Right renal cortex interstitium (tissue), 3 donors: ENCODE measurements at regions not wholly inside any gene's neighbourhood (a gene's known extent, or its start where the extent isn't known, plus 50 kb on each side); places are given as distances from the start of the nearest gene placed in this dataset.

Source experiments
- DNase-seq, 3 donors: peaks; one replicate each; pipeline ENCODE4 v3.0.0-alpha.2; 2013; ENCODE audit warnings: low read depth in 3 of 3, low spot score in 2 of 3

DNA sequence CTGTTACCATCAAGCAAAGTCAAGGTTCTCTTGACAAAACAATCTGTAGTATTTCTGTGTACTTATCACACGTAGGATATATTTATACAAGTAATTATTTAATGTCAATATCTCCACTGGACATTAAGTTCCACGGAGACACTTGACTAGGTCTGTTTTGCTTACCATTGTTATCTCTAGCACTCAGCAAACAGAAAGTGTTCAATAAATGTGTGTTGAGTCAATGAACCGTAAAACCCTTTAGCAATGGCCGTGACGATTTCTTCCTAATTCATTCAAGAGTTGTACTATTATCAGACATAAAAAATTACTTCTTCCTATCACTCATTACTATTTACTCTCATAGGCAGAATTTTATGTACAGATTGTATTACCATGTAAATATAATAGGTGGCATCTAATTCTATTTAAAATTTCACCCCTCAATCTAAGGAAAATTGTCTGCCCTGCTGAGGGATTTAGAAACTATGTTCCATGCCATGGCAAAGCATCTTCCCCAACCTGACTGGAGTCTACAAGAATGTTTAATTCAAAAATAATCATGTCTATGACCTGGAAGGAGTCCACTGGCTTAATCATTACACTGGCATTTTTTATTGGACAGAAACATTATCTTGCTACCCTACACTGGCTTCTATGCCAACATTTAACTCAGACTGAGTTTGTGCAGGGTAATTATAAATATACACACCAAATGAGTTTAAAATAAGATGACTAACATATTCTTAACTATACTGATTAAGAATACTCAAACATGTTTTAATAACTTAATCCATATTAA lies 301.9 kb downstream of the ZEB2 start:
- no peak for DNase-seq

DNA sequence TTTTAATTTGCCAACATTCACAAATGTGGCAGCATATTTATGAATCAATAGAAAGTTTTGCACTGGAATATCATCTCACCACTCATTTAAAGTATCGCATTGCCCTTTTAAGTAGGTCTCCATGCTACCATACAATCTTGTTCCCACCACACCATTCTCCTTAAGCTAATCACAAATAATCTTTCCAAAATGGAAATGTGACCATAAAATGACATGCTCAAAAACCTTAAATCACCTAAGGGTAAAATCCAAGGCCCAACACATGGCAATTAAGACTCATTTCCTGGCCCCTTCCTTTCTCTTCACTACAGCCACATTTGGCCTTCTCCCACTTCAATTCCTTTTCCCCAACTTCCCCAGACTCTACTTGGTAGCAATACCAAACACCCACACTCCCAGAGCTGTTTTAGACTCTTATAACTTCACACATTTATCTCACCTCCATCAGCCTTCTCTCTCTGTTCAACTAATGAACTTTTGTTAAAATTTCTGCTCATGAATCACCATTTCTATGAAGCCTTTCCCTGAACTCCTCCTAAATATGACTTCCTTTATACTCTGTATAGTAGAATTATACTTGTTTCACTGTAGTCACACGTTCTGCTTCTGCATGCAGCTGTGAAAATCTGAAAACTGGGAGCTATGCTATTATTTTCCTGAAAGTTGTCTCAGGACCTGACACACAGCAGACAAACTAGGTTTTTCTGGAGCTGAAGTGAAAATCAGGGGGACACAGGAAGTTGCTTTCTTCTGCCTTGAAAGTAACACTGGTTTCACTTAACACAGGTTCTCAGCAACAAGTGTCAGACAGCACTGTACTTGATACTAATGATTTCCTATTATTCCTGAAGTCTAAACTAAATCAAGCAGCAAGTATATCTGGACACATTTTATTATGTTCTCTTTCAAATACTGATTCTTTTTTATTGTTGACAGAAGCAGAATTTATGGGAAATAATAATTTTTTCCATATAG lies 303.9 kb downstream of the ZEB2 start:
- no peak for DNase-seq

DNA sequence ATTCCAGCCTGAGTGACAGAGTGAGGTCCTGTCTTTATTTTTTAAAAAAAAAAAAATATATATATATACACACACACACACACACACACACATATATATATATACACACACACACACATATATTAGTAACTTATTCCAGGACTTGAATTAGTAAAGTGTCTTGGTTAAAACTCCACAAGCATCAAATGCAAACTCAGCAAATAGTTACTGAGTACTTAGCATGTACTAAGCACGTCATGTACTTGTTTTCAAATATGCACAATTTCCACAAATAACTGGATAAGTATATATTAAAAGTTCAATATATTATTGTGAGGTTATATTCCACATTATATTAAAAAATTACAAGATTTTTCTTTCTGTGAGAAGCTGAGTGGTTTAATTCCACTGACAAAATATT lies 304.7 kb downstream of the ZEB2 start:
- DNase-seq, result no peak

DNA sequence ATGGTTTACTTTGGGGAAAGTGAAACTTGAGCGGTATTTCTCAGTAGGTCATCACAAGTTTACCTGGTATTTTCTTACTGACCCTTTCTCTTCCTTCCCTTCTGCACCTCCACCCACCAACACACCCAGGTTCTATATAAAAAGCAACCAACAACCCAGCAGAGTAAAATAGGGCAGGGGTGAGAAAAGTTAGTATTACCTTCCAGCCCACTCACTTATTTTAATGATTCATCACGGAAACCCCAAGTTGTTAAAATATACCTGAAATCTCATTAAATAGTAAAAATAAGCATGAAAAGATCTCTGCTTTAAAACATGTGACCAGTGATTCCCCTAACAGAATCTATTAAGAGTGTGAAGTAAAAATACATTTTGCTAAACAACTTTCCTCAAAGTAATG lies 306.1 kb downstream of the ZEB2 start:
- no peak for DNase-seq

DNA sequence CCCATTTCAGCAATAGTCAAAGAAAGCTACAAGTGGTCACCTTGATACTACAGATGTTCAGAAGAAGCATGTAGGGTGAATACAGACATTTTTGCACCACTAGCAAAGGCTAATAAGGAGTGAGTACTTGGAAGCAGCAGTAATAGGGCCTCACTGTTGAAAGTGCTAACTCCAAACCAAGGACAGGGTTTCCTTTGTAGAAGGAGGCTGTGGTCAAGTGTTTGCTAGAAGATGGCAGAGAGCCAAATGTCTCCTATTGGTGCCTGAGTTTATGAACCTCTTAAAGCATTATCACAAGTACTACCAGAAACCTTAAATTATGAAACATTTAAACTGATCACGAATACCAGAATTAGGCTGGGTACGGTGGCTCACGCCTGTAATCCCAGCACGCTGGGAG lies 308.1 kb downstream of the ZEB2 start:
- no peak for DNase-seq

DNA sequence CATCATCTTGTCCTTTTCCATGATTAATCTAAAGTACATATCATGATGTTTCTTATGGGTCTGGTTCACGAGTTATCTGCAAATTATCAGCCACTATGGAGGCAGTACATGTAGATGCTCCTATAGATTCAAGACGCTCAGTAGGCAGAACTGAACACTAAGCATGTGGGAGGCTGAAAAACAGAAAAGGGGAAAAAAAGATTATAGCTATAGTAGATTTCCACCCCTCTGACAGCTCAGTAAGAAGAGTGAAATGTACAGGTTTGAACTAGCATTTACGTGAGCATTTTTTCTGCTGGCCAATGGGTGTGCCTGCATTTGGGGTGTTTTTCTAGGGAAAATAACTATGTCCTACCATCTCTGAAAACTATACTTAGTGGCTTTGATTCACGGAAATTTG lies 308.9 kb downstream of the ZEB2 start:
- no peak for DNase-seq

DNA sequence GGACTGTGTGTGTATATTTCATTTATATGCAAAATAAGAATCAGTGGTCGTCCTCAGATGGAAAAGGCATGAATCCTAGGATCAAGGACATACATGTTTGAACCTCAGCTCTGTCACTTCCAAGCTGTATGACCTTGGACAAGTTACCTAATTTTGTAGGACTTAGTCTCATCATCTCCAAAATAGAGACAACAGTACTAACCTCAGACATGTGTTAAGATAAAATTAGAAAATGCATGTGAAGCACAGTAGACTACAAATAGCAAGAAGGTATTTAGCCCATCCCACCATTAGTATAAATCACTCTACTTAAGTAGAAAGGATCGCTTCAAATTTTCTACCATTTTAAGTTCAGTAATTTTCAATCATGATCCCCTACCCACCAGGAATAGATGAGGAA lies 309.8 kb downstream of the ZEB2 start:
- no peak for DNase-seq

DNA sequence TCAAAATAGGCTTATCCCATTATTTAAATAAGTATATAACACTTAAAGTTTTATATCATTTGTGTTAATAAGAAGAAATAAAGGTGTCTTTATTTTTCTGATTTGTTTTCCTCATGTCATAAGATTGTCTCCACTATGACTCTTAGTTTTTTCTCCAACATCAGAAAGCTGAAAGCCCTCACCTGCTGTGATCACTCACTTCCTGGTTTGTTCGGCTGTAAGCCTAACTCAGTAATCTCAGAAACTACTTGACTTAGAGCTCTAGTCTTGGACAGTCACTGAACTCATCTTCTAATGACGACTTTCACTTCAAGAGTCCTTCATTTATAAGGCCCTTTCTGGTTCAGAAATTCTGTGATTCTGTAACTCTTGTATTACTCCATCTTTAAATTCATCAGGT lies 311.0 kb downstream of the ZEB2 start:
- DNase-seq, result no peak

DNA sequence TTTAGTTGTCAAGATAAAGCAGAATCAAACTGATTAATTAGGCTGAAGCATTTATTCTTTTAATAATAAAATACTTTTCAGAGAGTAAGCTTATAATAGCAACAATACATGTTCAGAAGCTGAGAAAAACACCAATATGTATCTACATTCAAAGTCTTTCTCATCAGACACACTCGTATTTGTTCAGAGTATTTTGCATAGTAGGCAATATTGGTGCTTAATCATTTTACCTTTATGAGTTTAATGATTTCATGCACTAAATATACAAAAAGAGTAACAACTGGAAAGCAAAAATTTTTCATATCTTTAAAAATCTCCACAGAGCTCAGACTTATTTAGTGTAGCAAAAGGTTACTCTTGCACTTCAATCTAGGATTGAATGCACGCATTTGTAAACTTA lies 313.9 kb downstream of the ZEB2 start:
- DNase-seq, result no peak

DNA sequence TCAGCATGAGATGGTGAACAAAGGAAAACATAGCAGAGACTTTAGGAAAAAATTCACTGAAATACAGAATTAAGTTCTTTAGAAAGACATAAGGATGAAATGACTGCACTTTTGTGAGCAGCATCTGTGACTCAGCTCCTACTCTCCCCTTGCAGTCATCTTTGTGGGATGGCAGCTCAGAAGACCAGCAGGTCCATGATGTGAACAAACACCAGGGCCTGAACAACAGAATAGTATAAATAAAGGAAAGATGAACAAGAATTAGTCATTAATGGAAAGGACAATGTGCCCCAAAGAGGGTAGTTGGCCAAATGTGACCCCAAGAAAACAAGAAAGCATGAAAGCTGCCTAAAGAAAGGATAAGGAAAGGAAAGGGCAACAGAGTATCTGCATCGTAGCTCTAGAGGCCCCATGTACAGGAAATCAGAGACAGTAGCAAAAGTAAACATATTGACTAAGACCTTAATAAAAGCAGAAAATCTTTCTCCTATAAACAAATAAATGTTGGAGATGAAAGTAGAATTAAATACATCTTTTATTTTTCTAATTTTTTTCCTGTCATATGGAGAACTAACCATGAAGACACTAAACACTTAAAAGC lies 318.0 kb downstream of the ZEB2 start:
- DNase-seq, result no peak

DNA sequence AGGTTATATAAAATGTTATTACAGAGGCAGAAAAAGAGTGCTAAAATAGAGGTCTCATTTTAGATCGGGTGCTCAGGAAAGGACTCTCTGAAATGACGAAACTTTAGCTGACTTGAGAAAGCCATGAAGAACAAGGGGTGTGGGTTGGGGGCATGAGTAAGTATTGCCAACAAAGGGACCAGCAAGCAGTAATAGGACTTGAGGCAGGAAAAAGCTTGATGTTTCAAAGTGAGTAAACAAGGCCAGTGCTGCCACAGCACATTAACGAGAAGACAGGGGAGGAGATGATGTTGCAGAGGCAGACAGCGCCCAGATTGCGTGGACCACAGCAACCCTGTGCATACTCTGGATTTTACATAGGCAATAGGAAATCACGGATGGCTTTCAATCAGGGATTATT lies 318.8 kb downstream of the ZEB2 start:
- no peak for DNase-seq

DNA sequence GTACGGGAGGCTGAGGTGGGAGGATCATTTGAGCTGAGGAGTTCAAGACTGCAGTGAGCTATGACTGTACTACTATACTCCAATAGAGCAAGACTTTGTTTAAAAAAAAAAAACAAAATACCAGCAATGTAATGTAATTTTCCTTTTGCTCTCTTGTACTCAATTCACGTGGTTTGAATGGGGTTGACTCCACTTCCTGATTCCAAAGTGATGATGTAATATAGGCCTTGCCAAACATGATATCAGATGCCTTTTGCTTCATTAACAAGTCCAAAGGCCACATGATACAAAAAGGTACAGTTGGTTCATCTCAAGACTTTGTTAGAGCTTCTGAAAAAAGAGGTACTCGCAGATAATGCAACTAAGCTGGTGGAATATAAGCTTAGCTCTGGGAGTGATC lies 321.8 kb downstream of the ZEB2 start:
- DNase-seq, result no peak

DNA sequence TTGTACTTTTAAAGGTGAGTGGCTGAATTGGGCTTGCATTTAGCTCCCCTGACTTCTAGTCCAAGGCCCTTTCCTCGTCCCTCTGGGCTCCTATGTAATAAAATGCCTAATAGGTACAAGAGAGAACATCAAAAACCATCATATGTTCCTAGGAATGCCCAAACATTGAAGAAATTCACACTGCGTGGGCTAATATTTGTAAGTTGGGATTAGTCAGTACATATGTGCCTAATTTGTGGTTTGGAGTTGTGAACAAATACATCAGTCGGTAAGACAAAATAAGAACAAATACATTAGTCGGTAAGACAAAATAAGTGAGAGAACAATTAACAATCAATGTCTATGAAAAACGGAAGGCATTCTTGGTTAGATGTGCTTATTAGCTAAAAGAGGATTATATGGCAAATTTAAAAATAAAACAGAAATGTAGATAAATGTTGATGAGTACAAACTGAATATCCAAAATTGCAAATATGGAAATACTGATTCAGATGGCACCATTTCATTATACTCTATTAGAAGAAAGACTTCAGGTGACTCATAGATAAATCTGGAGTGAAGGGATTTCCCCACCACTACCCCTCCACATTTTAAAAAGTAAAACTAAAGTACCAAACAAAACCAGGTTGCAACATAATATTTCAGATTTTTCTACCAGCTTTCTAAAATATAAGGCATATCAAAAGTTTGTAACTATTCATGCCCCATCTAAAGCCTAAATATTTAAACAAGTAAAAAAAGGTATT lies 325.4 kb downstream of the ZEB2 start:
- DNase-seq, result no peak

DNA sequence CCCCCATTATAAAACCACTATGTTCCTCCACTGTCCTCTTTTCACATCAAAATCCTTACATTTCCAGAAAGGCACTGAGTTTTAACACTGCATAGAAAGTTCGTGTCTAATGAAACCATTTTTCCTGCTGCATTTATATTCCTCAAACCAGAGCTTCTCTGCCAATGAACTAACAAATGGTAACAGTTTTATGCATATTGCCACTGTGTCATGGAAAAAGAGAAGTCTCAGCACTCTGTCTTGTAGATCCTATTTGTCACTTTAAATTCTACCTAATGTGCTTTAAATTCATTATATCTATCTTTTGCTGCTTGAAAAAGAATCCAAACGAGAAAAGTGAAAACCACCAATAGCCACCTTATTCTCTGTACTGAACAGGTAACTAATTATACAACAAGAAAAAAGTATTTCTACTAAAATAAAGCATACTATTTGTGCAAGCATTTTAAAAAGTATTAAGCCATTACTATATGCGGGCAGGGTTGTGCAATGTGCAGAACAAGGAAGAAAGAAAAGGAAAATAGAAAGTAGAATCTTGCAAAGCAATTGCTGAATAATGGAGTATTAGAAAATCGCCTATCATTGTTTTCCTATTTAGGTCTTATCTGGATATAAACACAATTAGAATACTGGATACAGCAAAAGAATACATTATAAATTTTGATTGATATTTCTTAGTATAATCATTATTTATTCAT lies 328.9 kb downstream of the ZEB2 start:
- no peak for DNase-seq

DNA sequence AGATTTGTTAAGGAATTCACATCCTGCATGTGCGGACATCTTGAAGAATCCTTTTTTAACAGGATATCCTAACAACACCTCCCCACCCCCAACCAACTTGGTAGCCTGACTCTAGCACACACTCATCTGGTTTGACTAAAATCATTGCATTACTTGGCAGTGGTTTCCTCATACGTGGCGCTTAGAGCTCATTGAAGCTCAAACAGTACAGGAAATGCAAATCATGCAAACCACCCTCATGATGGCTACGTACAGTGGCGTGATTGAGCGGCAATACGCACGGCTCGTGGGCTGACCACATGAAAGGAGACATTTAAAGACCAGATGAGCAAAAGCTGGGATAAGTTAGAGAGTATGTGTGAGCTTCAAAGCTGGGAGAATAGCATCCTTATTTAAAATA lies 336.2 kb downstream of the ZEB2 start:
- DNase-seq, result no peak

DNA sequence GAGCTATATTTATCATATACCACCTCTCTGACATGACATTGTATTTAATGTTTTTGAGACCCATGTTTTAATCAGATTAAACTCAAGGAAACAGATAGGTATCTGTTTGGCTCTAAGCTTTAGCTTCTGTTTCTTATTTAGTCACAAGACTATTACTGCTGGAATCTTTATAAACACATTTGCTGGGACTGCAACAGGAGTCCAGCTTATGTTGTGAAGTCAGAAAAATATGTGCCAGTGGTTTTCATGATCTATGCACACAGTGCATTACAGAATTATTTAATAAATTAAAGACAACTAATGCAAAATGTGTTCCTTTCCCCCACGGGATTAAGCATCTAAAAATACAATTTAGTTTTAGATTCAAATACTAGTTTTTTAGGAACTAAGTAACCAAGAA lies 338.9 kb downstream of the ZEB2 start:
- no peak for DNase-seq

DNA sequence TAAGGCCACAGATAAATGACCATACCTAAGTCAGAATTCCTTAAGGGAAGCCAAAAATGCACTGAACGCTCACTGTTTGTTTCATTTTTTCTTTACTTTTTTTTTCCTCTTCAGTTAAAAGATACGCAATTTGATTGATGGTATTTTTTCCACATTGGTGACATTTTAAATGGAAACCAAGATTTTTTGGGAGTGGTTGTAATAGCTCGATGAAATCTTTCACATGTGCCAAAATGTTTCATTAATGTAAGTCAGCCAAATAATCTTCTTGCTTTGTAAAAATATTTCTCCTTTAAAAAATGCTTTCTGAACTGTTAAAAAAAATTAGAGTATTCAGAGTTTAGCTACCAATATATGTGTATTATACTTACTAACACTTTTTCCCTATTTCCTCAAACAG lies 339.8 kb downstream of the ZEB2 start:
- no peak for DNase-seq

DNA sequence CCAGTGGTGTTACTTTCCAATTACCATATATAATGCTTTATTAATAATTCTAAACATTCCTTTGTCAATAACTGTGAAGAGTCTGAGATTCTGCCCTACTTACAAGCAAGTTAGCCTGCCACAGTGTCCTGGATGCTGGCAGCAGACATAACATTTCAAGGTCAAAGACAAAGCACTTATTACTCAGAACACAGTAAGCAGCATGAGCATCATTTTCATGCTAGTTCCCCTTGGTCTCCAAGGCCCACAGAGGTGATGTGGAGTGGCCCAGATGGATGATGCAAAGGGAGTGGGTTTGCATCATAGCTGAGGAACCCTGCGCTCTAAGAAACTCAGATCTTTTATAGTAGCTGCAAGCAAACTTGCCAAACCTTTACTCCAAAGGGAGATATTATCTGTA lies 349.7 kb downstream of the ZEB2 start:
- DNase-seq, result no peak

DNA sequence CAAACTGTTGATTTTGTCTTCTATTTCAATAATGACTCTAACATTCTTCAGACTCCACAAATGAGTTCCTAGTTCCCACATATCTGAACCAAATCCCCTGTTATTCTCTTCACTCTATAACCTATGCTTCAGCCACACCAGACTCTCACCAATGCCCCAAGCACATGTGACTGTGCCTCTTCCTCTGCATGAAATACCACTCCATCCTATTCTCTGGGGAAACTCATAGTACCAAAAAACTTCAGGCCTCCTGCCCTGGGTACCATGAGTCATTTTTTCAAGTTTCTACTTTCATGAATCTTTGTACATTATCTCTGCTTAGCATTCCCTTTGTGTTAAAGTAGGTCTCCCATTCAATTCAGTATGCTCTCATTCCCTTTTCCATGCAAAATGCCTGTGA lies 353.2 kb downstream of the ZEB2 start:
- no peak for DNase-seq

DNA sequence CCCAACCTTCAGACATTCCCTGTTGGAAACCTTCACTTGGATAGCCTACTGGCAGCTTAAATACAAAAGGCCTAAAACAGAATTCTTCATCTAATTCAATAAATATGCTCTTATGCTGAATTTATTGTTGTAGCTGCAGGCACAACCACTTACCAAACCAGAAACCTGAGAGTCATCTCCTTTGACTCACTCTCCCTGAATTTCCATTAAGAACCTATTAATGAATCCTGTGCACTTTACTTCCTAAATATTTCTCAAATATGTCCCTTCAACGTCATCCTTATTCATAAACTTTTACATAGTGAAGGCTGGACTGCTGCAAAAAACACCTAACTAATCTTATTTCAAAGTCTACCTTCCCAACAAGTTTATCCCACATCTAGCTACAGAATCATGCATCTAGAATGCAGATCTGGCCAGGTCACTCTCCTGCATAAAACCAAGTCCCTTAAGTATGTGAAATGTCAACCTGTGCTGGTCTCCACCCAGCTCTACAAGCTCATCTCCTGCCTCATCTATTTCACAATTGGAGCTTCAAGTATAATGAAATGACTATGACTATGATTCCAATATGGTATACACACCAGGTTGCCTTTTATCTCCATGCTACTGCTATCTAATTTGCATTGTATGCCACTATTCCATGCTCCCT lies 354.2 kb downstream of the ZEB2 start:
- DNase-seq, result no peak
